ENCODE measurements at regions not wholly inside any gene's neighbourhood (a gene's known extent, or its start where the extent isn't known, plus 50 kb on each side); places are given as distances from the start of the nearest gene placed in this dataset.

DNA sequence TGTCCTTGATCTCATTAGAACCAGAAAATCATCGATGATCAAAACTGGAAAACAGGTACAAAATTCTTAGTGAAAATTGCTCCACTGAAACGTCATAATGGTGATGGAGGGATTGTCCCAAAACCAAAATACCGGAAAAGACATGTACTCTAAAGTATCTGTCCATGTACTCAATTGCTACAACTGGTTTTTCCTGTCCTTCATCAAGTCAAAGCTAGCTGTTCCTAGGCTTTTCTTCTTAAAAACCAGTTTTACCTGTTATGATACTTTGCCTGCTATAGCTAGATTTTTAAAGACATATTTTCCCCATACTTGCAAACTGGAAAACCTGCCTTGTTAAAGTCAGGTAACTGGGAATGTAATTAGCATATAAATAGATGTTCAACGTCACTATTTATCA lies 50.5 kb upstream of the LRRC1 start:
- Mint-ChIP-seq H3K27ac (no peak overlapping the region), H3K9me3 (peaks cover 0 to 5% (median 0%) of the 10 kb centered on the region in 7 donors), H3K36me3 (peaks cover 0 to 7% of the 10 kb centered on the region in 2 donors), H3K4me1 (no peaks in the 10 kb centered on the region), H3K27me3 (no peaks in the 10 kb centered on the region), H3K4me3 (no peak overlapping the region)
- DNase-seq (no peak), ATAC-seq (ENCODE audit: low read depth in 2 of 2) (no peak)

DNA sequence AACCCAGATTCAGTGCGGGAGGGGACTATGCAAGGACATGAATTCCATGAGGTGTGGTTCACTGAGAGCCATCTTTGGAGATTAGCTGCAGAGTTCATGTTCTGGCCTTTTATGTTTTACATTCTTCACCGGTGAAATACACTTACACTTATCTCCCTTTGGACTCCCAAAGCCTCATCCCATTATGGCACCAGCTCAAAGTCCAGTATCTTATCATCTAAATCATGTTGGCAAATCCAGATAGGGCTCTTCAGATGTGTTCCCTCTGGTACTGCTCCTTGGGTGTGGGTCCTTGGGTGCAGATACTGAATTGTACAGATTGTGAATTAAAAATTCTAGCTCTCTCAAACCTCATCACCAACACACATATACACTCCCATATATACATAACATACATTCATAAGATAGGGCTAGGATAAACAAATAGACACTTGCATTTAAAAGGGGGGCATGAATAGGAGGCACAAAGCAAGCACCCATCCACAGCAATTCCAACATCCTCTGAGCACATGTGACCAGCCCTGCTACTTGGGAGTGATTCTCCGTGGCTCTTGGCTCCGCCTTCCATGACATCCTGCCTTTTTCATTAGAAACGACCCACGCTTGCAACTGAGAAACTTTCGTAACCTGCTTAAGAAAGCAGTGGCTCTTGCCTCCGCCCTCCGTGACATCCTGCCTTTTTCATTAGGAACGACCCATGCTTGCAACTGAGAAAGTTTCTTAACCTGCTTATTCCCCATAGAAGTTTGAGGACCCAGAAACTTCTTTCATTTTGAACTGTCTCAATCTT lies 53.6 kb upstream of the LRRC1 start:
- H3K36me3 Mint-ChIP-seq, result peaks cover 0 to 7% of the 10 kb centered on the region in 2 donors
- no peak overlapping the region for H3K27ac Mint-ChIP-seq
- peaks cover 0 to 9% (median 5%) of the 10 kb centered on the region in 3 donors for H3K27me3 Mint-ChIP-seq
- peaks cover 0 to 5% (median 0%) of the 10 kb centered on the region in 7 donors for H3K9me3 Mint-ChIP-seq
- H3K4me3 Mint-ChIP-seq, result no peak overlapping the region
- ATAC-seq (ENCODE audit: low read depth in 2 of 2) (no peak), DNase-seq (no peak)
- H3K4me1 Mint-ChIP-seq, result no peaks in the 10 kb centered on the region

DNA sequence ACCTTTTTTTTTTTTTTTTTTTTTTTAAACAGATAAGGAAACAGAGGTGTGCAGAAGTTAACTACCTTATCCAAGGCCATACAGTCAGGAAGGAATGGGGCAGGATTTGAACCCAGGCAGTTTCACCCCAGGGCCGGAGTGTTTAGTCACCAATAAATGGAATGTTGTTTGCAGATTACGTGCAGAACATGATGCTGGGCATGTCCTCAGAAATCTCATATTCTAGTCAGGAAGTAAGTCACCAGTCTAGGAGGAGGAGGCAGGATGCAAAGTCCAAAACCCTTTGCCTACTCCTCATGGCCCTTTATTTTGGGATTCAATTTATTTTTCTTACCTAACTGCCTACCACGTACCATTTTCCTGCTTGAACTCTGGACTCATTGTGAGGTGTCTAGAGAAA lies 57.1 kb upstream of the LRRC1 start:
- Mint-ChIP-seq H3K9me3 (no peaks in the 10 kb centered on the region), H3K4me3 (no peak overlapping the region), H3K4me1 (peaks cover 0 to 12% (median 5%) of the 10 kb centered on the region in 3 donors), H3K27ac (no peak overlapping the region), H3K36me3 (peaks cover 0 to 1% of the 10 kb centered on the region in 2 donors), H3K27me3 (peaks cover 0 to 9% (median 5%) of the 10 kb centered on the region in 3 donors)
- no peak for ATAC-seq (ENCODE audit: low read depth in 2 of 2)
- no peak for DNase-seq

DNA sequence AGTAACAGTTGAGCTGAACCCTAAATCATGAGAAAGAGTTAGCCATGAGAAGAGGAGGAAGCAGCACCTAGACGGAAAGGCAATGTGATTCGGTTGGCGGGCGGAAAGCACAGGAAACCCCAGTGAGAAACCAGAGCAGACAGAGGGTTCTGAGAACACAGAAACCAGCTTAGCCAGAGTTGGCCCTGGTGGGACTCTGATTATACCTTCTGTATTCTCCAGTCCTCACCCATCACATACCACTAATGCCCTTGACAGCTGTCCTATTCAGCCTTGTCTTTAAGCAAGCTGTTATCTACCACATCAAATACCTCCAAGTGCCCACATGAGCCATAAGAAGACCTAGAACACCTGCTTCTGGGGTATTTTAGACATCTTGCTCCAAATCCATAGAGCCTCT lies 58.9 kb upstream of the LRRC1 start:
- Mint-ChIP-seq H3K9me3 (no peaks in the 10 kb centered on the region), H3K27ac (no peak overlapping the region), H3K36me3 (no peaks in the 10 kb centered on the region), H3K4me3 (no peak overlapping the region), H3K27me3 (peaks cover 0 to 9% (median 5%) of the 10 kb centered on the region in 3 donors), H3K4me1 (peaks cover 0 to 12% (median 5%) of the 10 kb centered on the region in 3 donors)
- no peak for DNase-seq
- peak in 1 of 2 donors; percentile 49 for ATAC-seq (ENCODE audit: low read depth in 2 of 2)

DNA sequence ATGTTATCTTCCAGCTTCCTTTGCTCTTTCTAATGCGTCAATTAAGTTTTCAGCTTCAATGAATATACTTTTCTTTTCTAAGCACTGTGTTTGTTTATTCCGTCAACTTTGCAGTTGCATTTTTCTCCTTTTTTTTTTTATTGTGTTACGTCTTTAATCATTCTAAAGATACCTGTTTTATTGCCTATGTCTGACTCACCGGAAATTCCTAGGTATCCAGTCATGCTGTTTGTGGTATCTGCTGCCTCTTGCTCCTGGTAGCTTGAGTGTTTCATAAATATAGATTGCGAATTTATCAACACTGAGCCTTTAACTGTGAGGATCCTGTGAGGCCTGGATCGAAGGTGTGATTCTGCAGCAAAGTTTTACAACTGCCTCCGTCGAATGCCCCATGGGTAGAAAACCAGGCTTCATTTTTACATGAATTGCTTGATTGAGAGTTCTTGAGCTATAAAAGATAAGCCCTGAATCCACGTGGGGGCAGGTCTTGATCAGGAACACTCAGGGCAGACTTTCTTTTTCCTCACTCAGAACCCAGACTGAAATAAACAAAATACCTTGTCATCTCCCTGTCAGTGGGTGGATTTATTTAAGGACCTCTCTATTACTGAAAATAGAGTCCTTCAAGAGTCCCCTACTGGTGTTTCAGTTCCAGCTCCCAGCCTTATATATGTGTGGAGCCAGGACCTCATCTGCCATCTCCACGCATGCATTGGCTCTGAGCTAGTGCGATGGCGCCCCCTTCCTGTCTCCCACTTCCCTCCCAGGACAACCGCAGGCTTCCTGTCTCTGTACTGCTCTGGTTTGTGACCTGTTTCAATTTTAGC lies 60.1 kb upstream of the LRRC1 start:
- H3K27ac Mint-ChIP-seq, result peak overlapping the region in 1 of 6 donors; percentile 83
- no peaks in the 10 kb centered on the region for H3K36me3 Mint-ChIP-seq
- DNase-seq (no peak), ATAC-seq (ENCODE audit: low read depth in 2 of 2) (no peak)
- peaks cover 0 to 12% (median 5%) of the 10 kb centered on the region in 3 donors for H3K4me1 Mint-ChIP-seq
- no peaks in the 10 kb centered on the region for H3K9me3 Mint-ChIP-seq
- H3K4me3 Mint-ChIP-seq, result no peak overlapping the region
- H3K27me3 Mint-ChIP-seq, result peaks cover 0 to 9% (median 5%) of the 10 kb centered on the region in 3 donors

DNA sequence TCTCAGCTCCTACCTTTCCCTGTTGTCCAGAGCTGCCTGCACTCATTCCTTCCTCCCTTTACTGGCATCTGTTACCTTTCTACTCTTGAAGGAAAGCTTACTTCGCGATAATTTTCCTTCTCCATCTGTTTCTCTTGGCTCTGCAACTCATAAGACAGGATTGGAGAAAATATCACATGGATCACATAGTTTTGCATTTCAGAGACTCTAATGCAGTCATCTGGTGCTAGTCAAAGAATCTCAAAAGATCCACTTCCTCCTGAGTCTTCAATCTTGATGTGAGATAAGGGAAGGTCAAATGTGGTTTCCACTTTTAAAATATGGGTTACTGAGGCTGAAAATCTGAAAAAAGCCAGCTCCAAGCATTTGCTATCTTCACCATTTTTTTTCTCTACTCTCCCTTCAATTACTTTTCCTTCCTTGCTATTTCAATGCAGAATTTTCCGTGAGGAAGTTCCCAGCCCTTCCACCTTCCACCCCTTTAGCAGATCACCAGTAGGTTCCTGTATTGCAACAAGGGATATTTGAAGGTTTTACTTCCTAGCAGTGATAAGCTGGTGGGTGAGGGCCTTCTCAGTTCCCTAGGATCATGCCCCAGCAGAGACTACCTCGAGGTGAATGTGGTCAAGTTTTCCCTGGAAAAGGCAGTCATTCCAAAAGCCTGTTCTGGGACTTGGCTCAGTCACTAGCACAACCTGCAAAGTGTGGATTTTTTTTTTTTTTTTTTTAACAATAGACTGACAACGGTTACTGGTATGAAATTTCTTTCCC lies 62.8 kb upstream of the LRRC1 start:
- H3K27ac Mint-ChIP-seq, result no peak overlapping the region
- no peak overlapping the region for H3K4me3 Mint-ChIP-seq
- H3K27me3 Mint-ChIP-seq, result no peaks in the 10 kb centered on the region
- peaks cover 0 to 12% (median 12%) of the 10 kb centered on the region in 3 donors for H3K4me1 Mint-ChIP-seq
- DNase-seq, result no peak
- H3K36me3 Mint-ChIP-seq, result no peaks in the 10 kb centered on the region
- H3K9me3 Mint-ChIP-seq, result no peaks in the 10 kb centered on the region
- ATAC-seq (ENCODE audit: low read depth in 2 of 2), result no peak

DNA sequence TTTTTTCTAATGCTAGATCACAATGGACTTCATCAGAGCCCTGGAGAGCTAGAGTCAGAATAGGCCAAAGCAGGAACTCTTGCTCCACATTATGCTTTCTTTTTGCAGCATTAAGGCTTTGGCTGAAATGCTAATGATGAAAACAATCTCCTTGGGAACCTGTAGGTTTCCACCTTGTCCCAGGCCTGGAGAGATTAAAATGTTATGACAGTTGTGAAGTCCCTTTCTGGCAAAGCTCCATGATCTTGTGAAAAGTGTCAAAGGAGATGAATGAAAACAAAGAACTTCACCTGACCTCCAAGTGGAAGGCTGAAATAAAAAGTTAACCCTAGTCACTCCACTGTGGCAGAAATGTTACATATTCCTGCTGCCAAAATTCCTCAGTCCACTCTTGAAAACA lies 64.0 kb upstream of the LRRC1 start:
- Mint-ChIP-seq H3K27me3 (peaks cover 3 to 6% (median 5%) of the 10 kb centered on the region in 3 donors), H3K4me1 (peaks cover 4 to 13% (median 10%) of the 10 kb centered on the region in 3 donors), H3K4me3 (no peak overlapping the region), H3K27ac (no peak overlapping the region), H3K36me3 (no peaks in the 10 kb centered on the region), H3K9me3 (peaks cover 0 to under 1% (median 0%) of the 10 kb centered on the region in 7 donors)
- DNase-seq (no peak), ATAC-seq (ENCODE audit: low read depth in 2 of 2) (no peak)

DNA sequence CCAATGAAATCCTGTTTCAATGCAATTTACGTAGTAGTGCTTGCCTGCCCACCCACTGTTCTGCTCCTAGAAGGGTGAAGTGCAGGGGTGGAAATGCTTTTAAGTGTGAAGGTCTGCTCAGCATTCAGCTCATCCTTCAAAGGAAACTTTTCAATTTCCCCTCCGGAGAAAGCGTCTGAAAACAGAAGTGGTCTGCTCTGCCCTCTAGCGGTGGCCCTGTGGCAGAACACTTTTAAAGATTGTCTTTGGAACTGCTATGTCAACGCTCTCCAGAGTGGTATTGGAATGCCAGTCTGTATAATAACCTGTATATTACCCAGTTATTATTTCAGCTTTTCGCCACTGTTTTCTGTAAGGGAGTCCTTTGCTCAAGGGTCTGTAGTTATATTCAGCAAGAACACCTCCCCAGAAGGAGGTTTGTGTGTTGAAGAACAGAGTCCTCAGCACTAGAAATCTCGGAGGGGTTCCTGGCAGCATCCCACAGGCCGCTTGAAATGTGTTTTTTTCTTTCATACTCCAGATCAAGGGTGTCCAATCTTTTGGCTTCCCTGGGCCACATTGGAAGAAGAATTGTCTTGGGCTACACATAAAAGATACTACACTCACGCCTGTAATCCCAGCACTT lies 63.1 kb upstream of the KLHL31 start:
- Mint-ChIP-seq H3K4me3 (no peak overlapping the region), H3K4me1 (peaks cover 6 to 9% (median 6%) of the 10 kb centered on the region in 3 donors), H3K27ac (no peak overlapping the region), H3K9me3 (peaks cover 0 to 1% (median 0%) of the 10 kb centered on the region in 7 donors), H3K27me3 (peaks cover 12 to 25% (median 20%) of the 10 kb centered on the region in 3 donors), H3K36me3 (no peaks in the 10 kb centered on the region)
- DNase-seq (peak; percentile 37), ATAC-seq (ENCODE audit: low read depth in 2 of 2) (peak; percentile 55 to 68)

DNA sequence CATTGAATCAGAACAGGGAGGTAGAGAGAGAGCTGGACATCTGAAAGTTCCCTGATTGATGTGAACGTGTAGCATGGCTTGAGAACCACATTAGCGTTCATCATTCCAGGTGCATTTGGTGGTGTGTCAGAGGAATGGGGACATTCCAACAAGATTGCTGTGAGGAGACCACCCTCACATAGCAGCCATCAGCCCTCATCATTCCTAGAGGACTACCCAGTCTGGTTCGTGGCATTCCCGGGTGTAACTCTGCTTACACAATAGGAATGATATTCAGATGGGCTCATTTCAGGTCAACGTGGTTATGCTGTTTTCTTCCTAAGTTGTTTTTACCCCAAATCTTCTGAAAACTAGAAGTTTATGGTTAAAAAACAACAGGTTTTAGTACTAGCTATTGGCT lies 62.2 kb upstream of the KLHL31 start:
- ATAC-seq (ENCODE audit: low read depth in 2 of 2) (no peak), DNase-seq (no peak)
- H3K4me1 Mint-ChIP-seq, result peaks cover 6 to 9% (median 6%) of the 10 kb centered on the region in 3 donors
- no peak overlapping the region for H3K4me3 Mint-ChIP-seq
- H3K27ac Mint-ChIP-seq, result no peak overlapping the region
- no peaks in the 10 kb centered on the region for H3K36me3 Mint-ChIP-seq
- H3K27me3 Mint-ChIP-seq, result peaks cover 12 to 28% (median 22%) of the 10 kb centered on the region in 3 donors
- peaks cover 0 to 1% (median 0%) of the 10 kb centered on the region in 7 donors for H3K9me3 Mint-ChIP-seq

DNA sequence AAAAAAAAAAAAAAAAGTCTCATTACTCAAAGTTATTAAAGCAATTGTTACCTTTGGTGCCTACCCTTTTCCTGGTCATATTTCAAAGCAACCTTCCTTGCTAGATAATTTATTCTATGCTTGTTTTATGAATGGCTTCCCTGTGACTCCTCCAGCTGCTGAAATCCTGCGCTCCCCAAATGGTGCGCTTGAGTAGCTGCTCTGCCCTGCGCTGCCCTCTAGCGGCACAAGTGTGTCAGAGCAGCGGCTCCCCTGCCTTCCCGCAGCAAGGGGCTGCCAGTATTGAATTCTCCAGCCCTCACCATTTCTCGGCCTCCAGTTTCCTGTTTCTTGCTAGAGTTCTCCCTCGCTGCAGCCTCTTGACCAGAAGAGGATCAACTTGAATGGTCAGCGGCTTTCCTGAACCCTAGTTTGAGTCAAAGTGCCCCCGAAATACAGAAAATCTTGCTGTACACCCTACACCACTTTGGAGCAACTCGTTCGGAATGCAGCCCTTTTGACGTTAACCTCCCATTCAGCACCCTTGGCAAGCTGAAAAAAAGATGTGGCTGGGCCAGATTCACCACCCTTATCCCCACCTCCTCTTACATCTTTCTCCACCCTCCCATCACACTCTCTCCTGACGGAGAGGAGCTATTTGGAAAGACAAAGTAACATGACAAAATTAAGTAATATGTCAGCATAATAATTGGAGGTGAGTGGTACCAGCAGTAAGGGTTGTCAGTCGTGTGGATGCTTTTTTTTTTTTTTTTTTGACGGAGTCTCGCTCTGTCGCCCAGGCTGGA lies 60.4 kb upstream of the KLHL31 start:
- DNase-seq, result peak; percentile 60
- Mint-ChIP-seq H3K4me1 (peaks cover 6 to 9% (median 6%) of the 10 kb centered on the region in 3 donors), H3K36me3 (no peaks in the 10 kb centered on the region), H3K27me3 (peaks cover 16 to 28% (median 22%) of the 10 kb centered on the region in 3 donors), H3K27ac (peak overlapping the region in 1 of 6 donors; percentile 72), H3K4me3 (peak overlapping the region in 1 of 8 donors; percentile 17), H3K9me3 (peaks cover 0 to 1% (median 0%) of the 10 kb centered on the region in 7 donors)
- peak; percentile 76 to 83 for ATAC-seq (ENCODE audit: low read depth in 2 of 2)

DNA sequence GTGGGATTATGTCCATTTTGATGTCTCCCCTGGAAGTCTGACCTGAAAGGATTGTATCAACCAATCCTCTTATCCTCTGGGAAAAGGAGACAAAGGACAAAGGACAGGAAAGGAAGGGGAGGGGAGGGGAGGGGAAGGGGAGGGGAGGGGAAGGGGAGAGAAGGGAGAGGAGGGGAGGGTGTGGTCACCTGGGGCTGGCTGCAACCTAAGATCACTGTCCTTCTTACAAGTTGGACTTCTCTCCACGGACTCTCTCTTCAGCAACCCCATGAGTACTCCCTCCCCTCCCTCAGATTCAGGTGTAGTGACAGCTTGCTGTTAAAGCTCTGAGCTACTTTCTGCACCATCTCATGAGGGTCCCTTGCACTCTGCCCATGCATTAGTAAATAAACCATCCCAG lies 58.9 kb upstream of the KLHL31 start:
- Mint-ChIP-seq H3K36me3 (no peaks in the 10 kb centered on the region), H3K4me1 (peaks cover 6 to 9% (median 6%) of the 10 kb centered on the region in 3 donors), H3K9me3 (peaks cover 0 to 1% (median 0%) of the 10 kb centered on the region in 7 donors), H3K27me3 (peaks cover 16 to 28% (median 22%) of the 10 kb centered on the region in 3 donors), H3K4me3 (no peak overlapping the region), H3K27ac (no peak overlapping the region)
- ATAC-seq (ENCODE audit: low read depth in 2 of 2), result no peak
- no peak for DNase-seq

DNA sequence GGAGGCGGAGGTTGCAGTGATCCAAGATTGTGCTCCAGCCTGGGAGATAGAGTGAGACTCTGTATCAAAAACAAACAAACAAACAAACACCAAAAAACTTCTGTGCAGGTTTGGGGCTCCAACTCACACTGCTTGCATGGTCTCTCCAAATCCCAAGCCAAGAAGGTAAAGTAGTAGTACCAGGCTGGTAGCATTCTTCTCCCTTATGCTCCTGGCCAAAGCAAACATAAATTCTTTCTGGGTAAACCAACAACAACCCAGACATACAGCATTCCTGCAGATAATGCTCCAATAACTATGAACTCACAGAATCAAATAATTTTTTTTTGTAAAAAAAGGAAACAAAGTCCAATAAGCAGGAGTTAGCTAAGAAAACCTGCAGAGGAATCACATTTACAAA lies 57.8 kb upstream of the KLHL31 start:
- H3K9me3 Mint-ChIP-seq, result peaks cover 0 to 1% (median 0%) of the 10 kb centered on the region in 7 donors
- no peak overlapping the region for H3K27ac Mint-ChIP-seq
- DNase-seq, result no peak
- peaks cover 5 to 12% (median 8%) of the 10 kb centered on the region in 3 donors for H3K4me1 Mint-ChIP-seq
- ATAC-seq (ENCODE audit: low read depth in 2 of 2), result no peak
- H3K36me3 Mint-ChIP-seq, result no peaks in the 10 kb centered on the region
- H3K27me3 Mint-ChIP-seq, result peaks cover 16 to 28% (median 22%) of the 10 kb centered on the region in 3 donors
- H3K4me3 Mint-ChIP-seq, result no peak overlapping the region

Data from naive B cell (primary cell).